RKO (cell line): ENCODE measurements at regions not wholly inside any gene's neighbourhood (a gene's known extent, or its start where the extent isn't known, plus 50 kb on each side); places are given as distances from the start of the nearest gene placed in this dataset.

Experiments used
- DNase-seq: peaks from one replicate; pipeline ENCODE4 v3.0.0-alpha.2; 2016; ENCODE audit warnings: low spot score

GRCh38 chr5:87053146-87053545, 214.5 kb upstream of the RASA1 start:
- DNase-seq, result no peak

- no peak for DNase-seq
Observed at GRCh38 chr5:87054821-87055220, 212.9 kb upstream of the RASA1 start.

GRCh38 chr5:87061046-87061445, 206.6 kb upstream of the RASA1 start:
- no peak for DNase-seq

- DNase-seq, result no peak
Observed at GRCh38 chr5:87069311-87069710, 198.4 kb upstream of the RASA1 start.

- peak; percentile 59 for DNase-seq
Observed at GRCh38 chr5:87069974-87070608, 197.6 kb upstream of the RASA1 start.

- no peak for DNase-seq
Observed at GRCh38 chr5:87074072-87074471, 193.6 kb upstream of the RASA1 start.

- no peak for DNase-seq
Observed at GRCh38 chr5:87074934-87075541, 192.6 kb upstream of the RASA1 start.

GRCh38 chr5:87076411-87076810, 191.3 kb upstream of the RASA1 start:
- no peak for DNase-seq

- peak; percentile 70 for DNase-seq
Observed at GRCh38 chr5:87076931-87077330, 190.8 kb upstream of the RASA1 start.

- DNase-seq, result no peak
Observed at GRCh38 chr5:87079219-87079618, 188.5 kb upstream of the RASA1 start.

GRCh38 chr5:87081016-87081415, 186.7 kb upstream of the RASA1 start:
- DNase-seq, result no peak

GRCh38 chr5:87081511-87082372, 185.9 kb upstream of the RASA1 start:
- no peak for DNase-seq

- DNase-seq, result no peak
Observed at GRCh38 chr5:87094347-87094746, 173.3 kb upstream of the RASA1 start.

GRCh38 chr5:87094833-87095232, 172.8 kb upstream of the RASA1 start:
- no peak for DNase-seq

- DNase-seq, result no peak
Observed at GRCh38 chr5:87095787-87096186, 171.9 kb upstream of the RASA1 start.

- DNase-seq, result no peak
Observed at GRCh38 chr5:87097664-87098063, 170.0 kb upstream of the RASA1 start.

GRCh38 chr5:87099291-87099839, 168.3 kb upstream of the RASA1 start:
- DNase-seq, result no peak

- no peak for DNase-seq
Observed at GRCh38 chr5:87099968-87100367, 167.7 kb upstream of the RASA1 start.

GRCh38 chr5:87101321-87101720, 166.4 kb upstream of the RASA1 start:
- no peak for DNase-seq

GRCh38 chr5:87102841-87103240, 164.8 kb upstream of the RASA1 start:
- no peak for DNase-seq

- DNase-seq, result no peak
Observed at GRCh38 chr5:87103616-87104287, 163.9 kb upstream of the RASA1 start.

- no peak for DNase-seq
Observed at GRCh38 chr5:87105577-87105976, 162.1 kb upstream of the RASA1 start.
